C4-2B (cell line): ENCODE measurements at regions not wholly inside any gene's neighbourhood (a gene's known extent, or its start where the extent isn't known, plus 50 kb on each side); places are given as distances from the start of the nearest gene placed in this dataset.

Experiments
- CTCF ChIP-seq: fragments of 450-650 bp; conservative IDR thresholded peaks from 2 replicates; pipeline ENCODE4 v1.5.1; 2017; ENCODE audit warnings: mild to moderate bottlenecking
- ZFX ChIP-seq: fragments of 450-650 bp; IDR thresholded peaks from 2 replicates; pipeline ENCODE4 v1.6.1; 2017

GRCh38 chr3:834679-835078 is 258.1 kb upstream of the CNTN6 start:
- TF ChIP-seq ZFX = no peak
- no peak for TF ChIP-seq CTCF
